ENCODE measurements at regions not wholly inside any gene's neighbourhood (a gene's known extent, or its start where the extent isn't known, plus 50 kb on each side); places are given as distances from the start of the nearest gene placed in this dataset.

- Histone ChIP-seq H3K4me3 (no peak overlapping the region), H3K4me1 (ENCODE audit: low read depth) (no peaks in the 10 kb centered on the region), H3K27me3 (no peaks in the 10 kb centered on the region), H3K27ac (no peak overlapping the region), H3K36me3 (no peaks in the 10 kb centered on the region), H3K9me3 (ENCODE audit: low read depth) (no peaks in the 10 kb centered on the region)
- DNase-seq (ENCODE audit: low read depth in 1 of 2, low spot score in 1 of 2) = no peak
- TF ChIP-seq, protein P1, sequence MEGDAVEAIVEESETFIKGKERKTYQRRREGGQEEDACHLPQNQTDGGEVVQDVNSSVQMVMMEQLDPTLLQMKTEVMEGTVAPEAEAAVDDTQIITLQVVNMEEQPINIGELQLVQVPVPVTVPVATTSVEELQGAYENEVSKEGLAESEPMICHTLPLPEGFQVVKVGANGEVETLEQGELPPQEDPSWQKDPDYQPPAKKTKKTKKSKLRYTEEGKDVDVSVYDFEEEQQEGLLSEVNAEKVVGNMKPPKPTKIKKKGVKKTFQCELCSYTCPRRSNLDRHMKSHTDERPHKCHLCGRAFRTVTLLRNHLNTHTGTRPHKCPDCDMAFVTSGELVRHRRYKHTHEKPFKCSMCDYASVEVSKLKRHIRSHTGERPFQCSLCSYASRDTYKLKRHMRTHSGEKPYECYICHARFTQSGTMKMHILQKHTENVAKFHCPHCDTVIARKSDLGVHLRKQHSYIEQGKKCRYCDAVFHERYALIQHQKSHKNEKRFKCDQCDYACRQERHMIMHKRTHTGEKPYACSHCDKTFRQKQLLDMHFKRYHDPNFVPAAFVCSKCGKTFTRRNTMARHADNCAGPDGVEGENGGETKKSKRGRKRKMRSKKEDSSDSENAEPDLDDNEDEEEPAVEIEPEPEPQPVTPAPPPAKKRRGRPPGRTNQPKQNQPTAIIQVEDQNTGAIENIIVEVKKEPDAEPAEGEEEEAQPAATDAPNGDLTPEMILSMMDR (IDR thresholded peaks at IDR 0.05; ENCODE audit: low read depth, low read length) = no peak
These were observed 296.4 kb downstream of the ADAMTS20 start for GRCh38 chr12:43255522-43256111.

- no peak for DNase-seq (ENCODE audit: low read depth in 1 of 2, low spot score in 1 of 2)
- H3K27me3 ChIP-seq = no peaks in the 10 kb centered on the region
- H3K4me1 ChIP-seq (ENCODE audit: low read depth) = no peaks in the 10 kb centered on the region
- no peaks in the 10 kb centered on the region for H3K36me3 ChIP-seq
- no peak overlapping the region for H3K4me3 ChIP-seq
- TF ChIP-seq, protein P1 (IDR thresholded peaks at IDR 0.05; ENCODE audit: low read depth, low read length) = no peak
- H3K27ac ChIP-seq = no peak overlapping the region
- H3K9me3 ChIP-seq (ENCODE audit: low read depth) = no peaks in the 10 kb centered on the region
These were observed 299.4 kb downstream of the ADAMTS20 start for GRCh38 chr12:43252585-43252984.

DNA sequence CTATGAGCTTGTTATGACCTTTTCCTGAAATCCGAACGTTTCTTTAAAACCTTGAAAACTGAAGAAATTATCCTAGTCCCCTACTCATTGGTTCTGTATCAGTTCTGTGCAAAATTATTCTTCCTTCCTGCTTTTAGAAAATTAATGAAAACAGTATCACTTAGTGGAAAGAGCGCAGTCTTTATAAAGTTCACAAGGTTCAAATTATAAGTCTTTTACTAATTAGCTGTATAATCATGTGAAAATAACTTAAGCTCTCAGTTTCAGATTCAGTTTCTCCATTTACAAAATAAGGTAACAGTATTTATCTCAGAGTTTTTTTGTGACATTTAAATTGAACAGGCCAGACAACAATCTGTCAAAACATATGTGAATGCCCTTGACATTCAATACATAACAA lies 306.1 kb downstream of the ADAMTS20 start:
- Histone ChIP-seq H3K4me3 (no peak overlapping the region), H3K4me1 (ENCODE audit: low read depth) (peaks cover 4% of the 10 kb centered on the region), H3K27me3 (no peaks in the 10 kb centered on the region), H3K27ac (no peak overlapping the region), H3K9me3 (ENCODE audit: low read depth) (no peaks in the 10 kb centered on the region), H3K36me3 (no peaks in the 10 kb centered on the region)
- TF ChIP-seq, protein P1 (IDR thresholded peaks at IDR 0.05; ENCODE audit: low read depth, low read length) = no peak
- no peak for DNase-seq (ENCODE audit: low read depth in 1 of 2, low spot score in 1 of 2)

DNA sequence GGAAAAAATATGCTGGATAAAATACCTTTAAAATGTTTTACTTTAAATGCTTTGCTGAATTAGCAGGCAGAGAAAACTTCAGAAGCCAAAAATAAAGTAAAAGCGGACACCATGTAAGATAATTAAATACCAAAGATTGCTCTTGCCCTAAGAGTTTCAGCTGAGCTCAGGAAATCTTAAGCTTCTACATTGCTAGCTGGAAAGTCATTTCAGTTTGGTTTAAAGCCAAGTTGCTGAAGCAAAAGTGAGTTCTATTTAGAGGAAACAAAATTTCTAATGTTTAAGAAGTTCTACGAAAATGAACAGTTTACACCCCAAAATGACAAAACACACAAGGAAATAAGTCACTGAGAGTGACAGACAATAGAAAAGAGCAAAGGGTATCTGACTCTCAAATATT lies 310.0 kb downstream of the ADAMTS20 start:
- peak in 1 of 2 donors; percentile 67 for DNase-seq (ENCODE audit: low read depth in 1 of 2, low spot score in 1 of 2)
- H3K27me3 ChIP-seq = no peaks in the 10 kb centered on the region
- H3K27ac ChIP-seq = no peak overlapping the region
- H3K4me3 ChIP-seq = no peak overlapping the region
- H3K9me3 ChIP-seq (ENCODE audit: low read depth) = no peaks in the 10 kb centered on the region
- TF ChIP-seq, protein P1 (IDR thresholded peaks at IDR 0.05; ENCODE audit: low read depth, low read length) = no peak
- peaks cover 4% of the 10 kb centered on the region for H3K4me1 ChIP-seq (ENCODE audit: low read depth)
- no peaks in the 10 kb centered on the region for H3K36me3 ChIP-seq

DNA sequence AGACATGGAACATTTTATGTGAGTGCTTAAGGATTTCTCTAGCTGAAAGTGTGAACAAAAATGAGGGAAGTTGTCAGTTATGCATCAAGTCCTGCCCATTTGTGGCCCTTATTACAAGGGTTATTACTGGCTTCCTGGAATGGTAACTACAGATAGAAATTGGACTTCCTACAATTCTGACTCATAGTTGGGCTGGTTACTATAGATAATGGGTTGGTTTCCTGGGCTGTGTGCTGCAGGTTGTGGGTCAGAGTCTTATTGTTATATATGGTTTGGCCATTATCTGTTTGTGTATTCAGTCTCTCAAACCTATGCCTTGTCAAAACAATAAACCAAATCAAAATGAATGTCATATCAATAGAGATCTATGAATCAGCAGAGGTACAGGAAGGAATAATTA lies 313.7 kb downstream of the ADAMTS20 start:
- no peak overlapping the region for H3K4me3 ChIP-seq

More for the DNA sequence above, 313.7 kb downstream of the ADAMTS20 start:
- H3K4me1 ChIP-seq (ENCODE audit: low read depth) = peaks cover 9% of the 10 kb centered on the region
- TF ChIP-seq, protein P1 (IDR thresholded peaks at IDR 0.05; ENCODE audit: low read depth, low read length) = no peak
- H3K27ac ChIP-seq = no peak overlapping the region
- no peaks in the 10 kb centered on the region for H3K36me3 ChIP-seq
- no peaks in the 10 kb centered on the region for H3K27me3 ChIP-seq
- DNase-seq (ENCODE audit: low read depth in 1 of 2, low spot score in 1 of 2) = peak in 1 of 2 donors; percentile 4
- no peaks in the 10 kb centered on the region for H3K9me3 ChIP-seq (ENCODE audit: low read depth)
